IPS-15b (cell line): ENCODE measurements at regions not wholly inside any gene's neighbourhood (a gene's known extent, or its start where the extent isn't known, plus 50 kb on each side); places are given as distances from the start of the nearest gene placed in this dataset.

ENCODE experiments used
- H3K27me3 ChIP-seq: one replicate; pipeline ENCODE4 v1.6.1; 2013; ENCODE audit warnings: low read length; ENCODE audit not compliant: control insufficient read depth, insufficient read depth
- H3K36me3 ChIP-seq: one replicate; pipeline ENCODE4 v1.6.1; 2013; ENCODE audit warnings: low read length; ENCODE audit not compliant: control insufficient read depth, insufficient read depth
- H3K4me1 ChIP-seq: one replicate; pipeline ENCODE4 v1.6.1; 2013; ENCODE audit warnings: mild to moderate bottlenecking, low read length; ENCODE audit not compliant: control insufficient read depth, insufficient read depth
- H3K4me3 ChIP-seq: one replicate; pipeline ENCODE4 v1.5.1; 2013; ENCODE audit warnings: low read depth, low read length
- H3K9ac ChIP-seq: one replicate; pipeline ENCODE4 v1.6.1; 2013; ENCODE audit warnings: low read depth, mild to moderate bottlenecking, low read length
- H3K9me3 ChIP-seq: one replicate; pipeline ENCODE4 v1.6.1; 2013; ENCODE audit warnings: mild to moderate bottlenecking, low read length; ENCODE audit not compliant: control insufficient read depth, insufficient read depth

DNA sequence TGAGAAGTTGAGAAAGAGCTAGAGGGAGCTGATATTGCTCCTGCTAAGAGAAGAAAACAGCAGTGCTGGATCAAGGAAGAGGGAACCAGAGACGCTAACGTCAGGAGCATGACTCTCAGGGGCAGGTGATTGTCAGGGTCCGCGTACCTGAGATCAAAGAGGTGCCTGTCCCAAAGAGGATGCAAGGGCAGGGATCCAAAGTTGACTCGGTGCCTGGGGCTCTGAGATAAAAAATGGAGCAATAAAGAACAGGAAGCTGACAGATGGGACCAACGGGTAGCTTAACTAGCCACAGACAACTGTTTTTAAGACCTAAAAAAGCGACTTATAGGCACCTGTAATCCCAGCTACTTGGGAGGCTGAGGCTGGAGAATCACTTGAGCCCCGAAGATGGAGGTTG is 517.8 kb downstream of the IRX1 start:
- no peaks in the 10 kb centered on the region for H3K4me1 ChIP-seq
- no peak overlapping the region for H3K4me3 ChIP-seq
- H3K9me3 ChIP-seq: no peaks in the 10 kb centered on the region
- H3K36me3 ChIP-seq: no peaks in the 10 kb centered on the region
- H3K9ac ChIP-seq: no peak overlapping the region
- H3K27me3 ChIP-seq: no peaks in the 10 kb centered on the region

GRCh38 chr5:4113905-4114304 is 518.3 kb downstream of the IRX1 start:
- Histone ChIP-seq H3K9me3 (no peaks in the 10 kb centered on the region), H3K27me3 (no peaks in the 10 kb centered on the region), H3K4me3 (no peak overlapping the region), H3K36me3 (no peaks in the 10 kb centered on the region), H3K4me1 (no peaks in the 10 kb centered on the region), H3K9ac (no peak overlapping the region)

DNA sequence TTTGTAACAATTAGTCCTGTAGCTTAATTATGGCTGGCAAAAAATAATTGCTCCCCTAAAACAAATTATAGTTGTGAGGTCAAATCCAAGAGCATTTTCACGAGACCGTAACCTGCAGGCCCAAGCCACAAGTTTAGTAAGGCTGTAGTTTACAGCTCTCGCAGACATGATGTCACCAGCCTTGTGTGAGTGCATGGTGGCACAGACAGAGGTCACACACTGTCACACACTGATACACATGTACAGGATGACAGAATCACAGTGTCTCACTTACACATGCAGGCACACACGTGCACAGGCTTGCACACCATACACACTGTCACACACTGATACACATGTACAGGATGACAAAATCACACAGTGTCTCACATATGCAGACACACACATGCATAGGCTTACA is 518.8 kb downstream of the IRX1 start:
- Histone ChIP-seq H3K9ac (no peak overlapping the region), H3K4me1 (no peaks in the 10 kb centered on the region), H3K36me3 (no peaks in the 10 kb centered on the region), H3K9me3 (no peaks in the 10 kb centered on the region), H3K27me3 (no peaks in the 10 kb centered on the region), H3K4me3 (no peak overlapping the region)

- no peaks in the 10 kb centered on the region for H3K36me3 ChIP-seq
- no peaks in the 10 kb centered on the region for H3K9me3 ChIP-seq
- no peaks in the 10 kb centered on the region for H3K4me1 ChIP-seq
- no peak overlapping the region for H3K9ac ChIP-seq
- no peaks in the 10 kb centered on the region for H3K27me3 ChIP-seq
- H3K4me3 ChIP-seq: no peak overlapping the region
Measured at GRCh38 chr5:4116834-4117233, 521.2 kb downstream of the IRX1 start.

DNA sequence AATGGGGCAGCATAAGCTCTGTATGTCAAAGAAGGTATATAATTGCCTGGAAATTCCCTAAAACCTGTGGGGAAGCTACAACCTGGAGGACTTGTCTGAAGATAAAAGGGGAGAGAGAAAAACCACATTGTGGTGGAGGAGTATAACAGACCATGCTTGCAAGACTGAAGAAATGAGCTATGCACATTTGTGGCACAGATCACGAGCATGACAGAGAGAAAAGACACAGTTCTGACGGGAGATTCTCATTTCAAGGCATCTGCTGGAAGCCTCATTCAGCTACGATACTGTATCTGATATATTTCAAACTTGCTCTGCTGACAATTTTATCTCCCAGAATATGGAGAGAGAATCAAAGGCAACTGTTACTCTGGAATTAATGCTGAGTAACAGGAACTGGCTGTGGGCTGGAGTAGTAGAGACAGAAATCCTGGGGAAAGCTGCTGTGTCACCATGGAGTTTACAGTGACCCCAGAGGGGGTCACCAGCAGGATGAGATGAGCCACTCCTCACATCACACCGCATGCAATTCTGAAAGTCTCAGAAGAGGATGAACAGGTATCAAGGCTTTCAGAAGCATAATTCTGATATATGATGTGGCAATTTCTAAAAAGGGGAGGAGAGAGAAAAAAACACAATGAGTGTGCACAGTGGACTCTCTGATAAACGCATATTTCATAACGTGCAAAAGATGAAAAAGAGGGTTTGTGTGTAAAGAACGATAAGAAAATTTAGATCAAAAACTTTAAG is 528.8 kb downstream of the IRX1 start:
- no peaks in the 10 kb centered on the region for H3K36me3 ChIP-seq
- H3K4me3 ChIP-seq: no peak overlapping the region
- no peak overlapping the region for H3K9ac ChIP-seq
- H3K9me3 ChIP-seq: no peaks in the 10 kb centered on the region
- H3K27me3 ChIP-seq: no peaks in the 10 kb centered on the region
- no peaks in the 10 kb centered on the region for H3K4me1 ChIP-seq

GRCh38 chr5:4128994-4129393 is 533.4 kb downstream of the IRX1 start:
- H3K9me3 ChIP-seq: no peaks in the 10 kb centered on the region
- no peaks in the 10 kb centered on the region for H3K4me1 ChIP-seq
- no peak overlapping the region for H3K9ac ChIP-seq
- H3K4me3 ChIP-seq: no peak overlapping the region
- no peaks in the 10 kb centered on the region for H3K27me3 ChIP-seq
- H3K36me3 ChIP-seq: no peaks in the 10 kb centered on the region

DNA sequence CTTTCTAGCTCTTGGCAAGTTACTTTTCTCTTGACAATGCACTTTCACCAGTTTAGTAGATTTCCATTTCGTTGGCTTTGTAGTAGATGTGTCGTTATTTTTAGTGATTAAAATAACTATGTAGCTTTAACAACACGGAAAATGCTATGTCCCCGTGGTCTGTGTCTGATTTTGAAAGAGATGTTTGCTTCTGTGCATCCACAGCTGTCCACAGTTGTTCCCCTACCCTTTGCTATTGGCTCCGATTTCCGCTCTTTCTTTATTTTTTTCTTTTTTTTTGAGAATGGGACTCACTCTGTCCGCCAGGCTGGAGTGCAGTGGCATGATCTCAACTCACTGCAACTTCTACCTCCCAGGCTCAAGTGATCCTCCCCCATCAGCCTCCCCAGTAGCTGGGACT is 533.9 kb downstream of the IRX1 start:
- Histone ChIP-seq H3K36me3 (no peaks in the 10 kb centered on the region), H3K4me3 (no peak overlapping the region), H3K9ac (no peak overlapping the region), H3K4me1 (no peaks in the 10 kb centered on the region), H3K27me3 (no peaks in the 10 kb centered on the region), H3K9me3 (no peaks in the 10 kb centered on the region)

GRCh38 chr5:4130819-4131218 is 535.2 kb downstream of the IRX1 start:
- Histone ChIP-seq H3K9ac (no peak overlapping the region), H3K36me3 (no peaks in the 10 kb centered on the region), H3K4me1 (no peaks in the 10 kb centered on the region), H3K4me3 (no peak overlapping the region), H3K9me3 (no peaks in the 10 kb centered on the region), H3K27me3 (no peaks in the 10 kb centered on the region)

- no peaks in the 10 kb centered on the region for H3K4me1 ChIP-seq
- no peaks in the 10 kb centered on the region for H3K27me3 ChIP-seq
- no peaks in the 10 kb centered on the region for H3K36me3 ChIP-seq
- H3K9me3 ChIP-seq: no peaks in the 10 kb centered on the region
- no peak overlapping the region for H3K9ac ChIP-seq
- no peak overlapping the region for H3K4me3 ChIP-seq
Measured at GRCh38 chr5:4137781-4138180, 542.1 kb downstream of the IRX1 start.

DNA sequence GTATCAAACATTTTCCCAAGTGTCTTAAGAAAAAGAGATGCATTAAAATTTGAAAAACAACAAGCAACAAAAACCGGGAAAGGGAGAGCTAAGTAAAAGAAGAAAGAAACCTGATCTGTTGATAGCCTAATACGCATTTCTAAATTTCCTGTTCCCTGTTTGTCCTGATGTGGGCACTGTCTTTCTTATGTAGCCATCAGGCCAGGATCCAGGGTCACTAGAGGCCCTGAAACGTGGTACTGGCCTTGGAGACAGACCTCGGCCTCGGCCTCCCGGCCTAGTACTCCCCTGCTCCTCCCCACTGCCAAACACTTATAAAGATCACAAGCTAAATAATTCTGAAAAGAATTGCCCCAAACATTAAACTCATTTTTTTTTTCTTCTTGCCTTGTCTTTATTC is 547.2 kb downstream of the IRX1 start:
- H3K27me3 ChIP-seq: no peaks in the 10 kb centered on the region
- no peak overlapping the region for H3K4me3 ChIP-seq
- H3K4me1 ChIP-seq: no peaks in the 10 kb centered on the region
- no peak overlapping the region for H3K9ac ChIP-seq
- H3K36me3 ChIP-seq: no peaks in the 10 kb centered on the region
- H3K9me3 ChIP-seq: no peaks in the 10 kb centered on the region

DNA sequence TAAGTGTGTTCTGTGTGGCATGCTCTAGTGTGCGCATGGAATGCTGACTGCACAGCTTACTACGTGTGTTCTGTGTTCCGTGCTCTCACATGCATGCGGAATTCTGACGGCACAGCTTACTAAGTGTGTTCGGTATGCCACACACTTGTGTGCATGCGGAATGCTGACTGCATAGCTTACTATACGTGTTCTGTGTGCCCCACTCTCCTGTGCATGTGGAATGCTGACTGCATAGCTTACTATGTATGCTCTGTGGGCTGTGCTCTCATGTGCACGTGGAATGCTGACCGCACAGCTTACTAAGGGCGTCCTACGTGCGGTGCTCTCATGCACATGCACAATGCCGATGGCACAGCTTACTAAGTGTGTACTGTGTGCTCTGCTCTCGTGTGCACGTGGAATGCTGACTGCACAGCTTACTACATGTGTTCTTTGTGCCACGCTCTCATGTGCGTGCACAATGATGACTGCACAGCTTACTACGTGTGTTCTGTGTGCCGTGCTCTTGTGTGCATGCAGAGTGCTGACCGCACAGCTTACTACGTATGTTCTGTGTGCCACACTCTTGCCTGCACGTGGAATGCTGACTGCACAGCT is 548.9 kb downstream of the IRX1 start:
- Histone ChIP-seq H3K4me1 (no peaks in the 10 kb centered on the region), H3K9ac (no peak overlapping the region), H3K4me3 (no peak overlapping the region), H3K27me3 (no peaks in the 10 kb centered on the region), H3K36me3 (no peaks in the 10 kb centered on the region), H3K9me3 (no peaks in the 10 kb centered on the region)

DNA sequence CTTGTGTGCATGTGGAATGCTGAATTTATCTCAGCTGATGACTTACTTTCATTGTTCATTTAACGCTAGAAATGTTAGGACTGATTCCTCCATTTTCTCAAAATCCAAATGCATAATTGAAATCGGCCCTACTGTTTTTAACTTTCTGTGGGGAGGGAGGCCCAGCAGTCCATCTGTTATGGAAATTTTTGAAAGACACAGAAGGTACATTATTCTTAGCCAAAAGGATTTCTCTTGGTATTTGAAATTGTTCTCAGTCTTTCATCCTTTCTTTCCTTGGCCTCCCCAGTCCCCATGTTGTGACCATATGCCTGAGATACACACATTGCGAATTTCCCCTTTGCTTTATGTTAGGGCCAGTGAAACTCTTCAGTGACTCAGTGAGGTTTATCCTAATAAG is 549.9 kb downstream of the IRX1 start:
- Histone ChIP-seq H3K4me1 (no peaks in the 10 kb centered on the region), H3K9ac (no peak overlapping the region), H3K27me3 (no peaks in the 10 kb centered on the region), H3K4me3 (no peak overlapping the region), H3K9me3 (no peaks in the 10 kb centered on the region), H3K36me3 (no peaks in the 10 kb centered on the region)
